Natural killer cell (primary cell): ENCODE measurements at regions not wholly inside any gene's neighbourhood (a gene's known extent, or its start where the extent isn't known, plus 50 kb on each side); places are given as distances from the start of the nearest gene placed in this dataset.

Experiments
- ATAC-seq, 3 donors: fragments of 150-1000 bp in 2 of 3; fragments of 200-7000 bp in 1 of 3; cut with Tn5 transposase; 1 replicate in 1 of 3; 2 replicates in 2 of 3; pipeline ENCODE4 v1.10.0; 2021; ENCODE audit warnings: mild to moderate bottlenecking in 2 of 3, moderate library complexity in 2 of 3
- DNase-seq, 2 donors: peaks; one replicate each; pipeline versions ENCODE4 v3.0.0 to v3.0.0-alpha.2; 2013 to 2021; ENCODE audit warnings: mixed read lengths in 1 of 2
- H3K27ac ChIP-seq: one replicate; pipeline ENCODE4 v1.5.1; 2013; ENCODE audit warnings: mild to moderate bottlenecking, low read length
- H3K27me3 ChIP-seq: one replicate; pipeline ENCODE4 v1.6.1; 2013; ENCODE audit warnings: low read length; ENCODE audit not compliant: control insufficient read depth, insufficient read depth
- H3K36me3 ChIP-seq: one replicate; pipeline ENCODE4 v1.6.1; 2013; ENCODE audit warnings: low read length; ENCODE audit not compliant: control insufficient read depth, insufficient read depth
- H3K4me1 ChIP-seq: one replicate; pipeline ENCODE4 v1.6.1; 2013; ENCODE audit warnings: low read length; ENCODE audit not compliant: control insufficient read depth, insufficient read depth
- H3K4me3 ChIP-seq: one replicate; pipeline ENCODE4 v1.5.1; 2013; ENCODE audit warnings: low read length
- H3K9me3 ChIP-seq: one replicate; pipeline ENCODE4 v1.6.1; 2013; ENCODE audit warnings: low read length; ENCODE audit not compliant: control insufficient read depth, insufficient read depth
- H3K27ac Mint-ChIP-seq, 2 donors: one replicate each; pipeline ENCODE4 v1.8.0; 2022; ENCODE audit warnings: mild to moderate bottlenecking in 2 of 2, mixed read lengths in 2 of 2, moderate library complexity in 1 of 2
- H3K27me3 Mint-ChIP-seq, 2 donors: one replicate each; pipeline ENCODE4 v1.8.0; 2022; ENCODE audit warnings: low read depth in 2 of 2, mixed read lengths in 2 of 2
- H3K36me3 Mint-ChIP-seq: one replicate; pipeline ENCODE4 v1.8.0; 2022; ENCODE audit warnings: mixed read lengths
- H3K4me1 Mint-ChIP-seq, 2 donors: one replicate each; pipeline ENCODE4 v1.8.0; 2022; ENCODE audit warnings: mixed read lengths in 2 of 2
- H3K4me3 Mint-ChIP-seq: one replicate; pipeline ENCODE4 v1.8.0; 2022; ENCODE audit warnings: mild to moderate bottlenecking, moderate library complexity, mixed read lengths
- H3K9me3 Mint-ChIP-seq, 2 donors: one replicate each; pipeline ENCODE4 v1.8.0; 2022; ENCODE audit warnings: mixed read lengths in 2 of 2
- WGBS: methylation state at CpG from one replicate; pipeline ENCODE4 v1.1.7; 2013; ENCODE audit warnings: missing lambda C conversion rate; ENCODE audit not compliant: insufficient coverage; 5-methylcytosine and 5-hydroxymethylcytosine counted together
- intact Hi-C: fragments of 100-400 bp; cut with micrococcal nuclease; formaldehyde crosslinking; loops from one replicate; pipeline ENCODE4 v1.14.2; 2022
- TF ChIP-seq, protein P1 (sequence below): fragments of 200-600 bp; IDR thresholded peaks from one replicate; pipeline ENCODE4 v1.8.0; 2022; ENCODE audit warnings: antibody characterized with exemption

DNA sequence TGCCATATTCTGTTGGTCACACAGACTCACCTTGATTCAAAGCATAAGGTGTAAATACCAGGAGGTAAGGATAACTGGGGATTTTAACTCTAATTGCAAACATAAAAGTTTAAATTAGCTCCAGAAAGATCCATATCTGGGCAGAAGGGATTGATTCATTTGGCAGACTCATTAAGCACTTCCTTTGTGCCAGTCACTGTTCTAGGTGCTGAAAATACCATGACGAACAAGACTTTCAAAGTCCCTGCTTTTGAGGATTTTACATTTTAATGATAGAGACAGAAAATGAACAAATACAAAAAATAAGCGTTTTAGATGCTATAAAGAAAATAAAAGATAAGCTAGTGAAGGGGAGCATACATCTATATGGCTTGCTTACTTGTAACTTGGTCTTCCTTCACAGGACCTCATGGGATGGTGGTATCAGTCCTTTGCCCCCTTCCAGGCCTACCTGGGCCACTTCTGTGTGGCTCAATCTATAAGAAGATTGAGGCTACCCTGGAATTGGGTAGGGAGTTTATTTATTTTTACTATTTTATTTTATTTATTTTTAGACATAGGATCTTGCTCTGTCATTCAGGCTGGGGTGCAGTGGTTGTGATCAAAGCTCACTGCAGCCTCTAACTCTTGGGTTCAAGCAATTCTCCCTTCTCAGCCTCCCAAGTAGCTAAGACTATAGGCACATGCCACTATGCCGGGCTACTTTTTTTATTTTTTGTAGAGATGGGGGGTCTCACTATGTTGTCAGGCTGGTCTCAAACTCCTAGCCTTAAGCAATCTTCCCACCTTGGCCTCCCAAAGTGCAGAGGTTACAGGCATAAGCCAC lies 212.8 kb downstream of the MYCN start:
- no peaks in the 10 kb centered on the region for H3K9me3 ChIP-seq
- no peak overlapping the region for H3K4me3 Mint-ChIP-seq
- no peaks in the 10 kb centered on the region for H3K36me3 ChIP-seq
- no peak for DNase-seq
- no peaks in the 10 kb centered on the region for H3K4me1 ChIP-seq
- H3K4me1 Mint-ChIP-seq: no peaks in the 10 kb centered on the region
- TF ChIP-seq, protein P1, sequence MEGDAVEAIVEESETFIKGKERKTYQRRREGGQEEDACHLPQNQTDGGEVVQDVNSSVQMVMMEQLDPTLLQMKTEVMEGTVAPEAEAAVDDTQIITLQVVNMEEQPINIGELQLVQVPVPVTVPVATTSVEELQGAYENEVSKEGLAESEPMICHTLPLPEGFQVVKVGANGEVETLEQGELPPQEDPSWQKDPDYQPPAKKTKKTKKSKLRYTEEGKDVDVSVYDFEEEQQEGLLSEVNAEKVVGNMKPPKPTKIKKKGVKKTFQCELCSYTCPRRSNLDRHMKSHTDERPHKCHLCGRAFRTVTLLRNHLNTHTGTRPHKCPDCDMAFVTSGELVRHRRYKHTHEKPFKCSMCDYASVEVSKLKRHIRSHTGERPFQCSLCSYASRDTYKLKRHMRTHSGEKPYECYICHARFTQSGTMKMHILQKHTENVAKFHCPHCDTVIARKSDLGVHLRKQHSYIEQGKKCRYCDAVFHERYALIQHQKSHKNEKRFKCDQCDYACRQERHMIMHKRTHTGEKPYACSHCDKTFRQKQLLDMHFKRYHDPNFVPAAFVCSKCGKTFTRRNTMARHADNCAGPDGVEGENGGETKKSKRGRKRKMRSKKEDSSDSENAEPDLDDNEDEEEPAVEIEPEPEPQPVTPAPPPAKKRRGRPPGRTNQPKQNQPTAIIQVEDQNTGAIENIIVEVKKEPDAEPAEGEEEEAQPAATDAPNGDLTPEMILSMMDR: no peak
- H3K27me3 Mint-ChIP-seq: peaks cover 0 to 7% of the 10 kb centered on the region in 2 donors
- no peaks in the 10 kb centered on the region for H3K36me3 Mint-ChIP-seq
- no peak overlapping the region for H3K4me3 ChIP-seq
- H3K27ac Mint-ChIP-seq: no peak overlapping the region
- no peaks in the 10 kb centered on the region for H3K27me3 ChIP-seq
- 83% methylated on average over 2 of the region's 3 CpGs for WGBS
- intact Hi-C loops: no loop called here
- ATAC-seq: no peak
- H3K27ac ChIP-seq: no peak overlapping the region
- no peaks in the 10 kb centered on the region for H3K9me3 Mint-ChIP-seq

DNA sequence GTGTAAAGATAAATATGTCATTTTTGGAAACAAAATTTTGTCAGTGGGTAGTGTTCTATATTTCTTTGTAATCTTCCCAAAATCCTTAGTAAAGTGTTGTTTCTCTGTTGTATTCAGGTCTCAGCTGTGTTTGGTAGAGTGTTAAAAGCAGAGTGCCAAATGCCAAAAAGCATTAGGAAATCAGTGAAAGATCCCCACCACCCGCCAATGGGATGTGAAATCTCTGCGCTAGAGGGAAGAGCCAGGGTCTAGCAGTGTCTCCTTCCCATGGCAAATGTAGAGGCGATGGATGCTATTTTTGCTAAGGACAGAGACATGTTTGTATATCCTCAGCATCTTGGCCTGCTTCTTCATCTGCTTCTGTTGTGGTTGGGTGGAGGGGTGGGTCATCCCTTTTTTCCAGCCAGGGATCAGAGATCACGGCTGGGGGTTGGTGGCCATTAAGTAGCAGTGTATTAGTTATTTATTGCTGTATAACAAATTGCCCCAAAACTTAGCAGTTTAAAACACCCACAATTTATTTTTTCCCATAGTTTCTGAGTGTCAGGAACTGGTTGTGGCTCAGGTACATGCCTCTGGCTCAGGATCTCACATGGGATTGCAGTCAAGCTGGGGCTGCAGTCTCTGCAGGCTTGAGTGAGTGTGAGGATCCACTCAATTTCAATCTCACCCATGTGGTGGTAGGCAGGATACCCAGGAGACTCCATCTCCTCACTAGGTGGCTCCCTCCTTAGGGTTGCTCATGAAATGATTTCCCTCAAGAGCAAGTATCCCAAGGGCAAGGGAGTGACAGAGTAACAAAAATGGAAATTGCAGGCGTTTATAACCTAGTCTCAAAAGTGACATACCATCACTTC lies 211.9 kb downstream of the MYCN start:
- no peak for ATAC-seq
- H3K9me3 ChIP-seq: no peaks in the 10 kb centered on the region
- Mint-ChIP-seq H3K36me3 (no peaks in the 10 kb centered on the region), H3K4me1 (no peaks in the 10 kb centered on the region), H3K27ac (no peak overlapping the region), H3K4me3 (no peak overlapping the region), H3K9me3 (no peaks in the 10 kb centered on the region), H3K27me3 (peaks cover 0 to 7% of the 10 kb centered on the region in 2 donors)
- TF ChIP-seq, protein P1: no peak
- no peaks in the 10 kb centered on the region for H3K36me3 ChIP-seq
- no peak for DNase-seq
- intact Hi-C loops: no loop called here
- H3K4me1 ChIP-seq: no peaks in the 10 kb centered on the region
- H3K27me3 ChIP-seq: no peaks in the 10 kb centered on the region
- no peak overlapping the region for H3K4me3 ChIP-seq
- 92% methylated on average over 4 of the region's 5 CpGs for WGBS
- no peak overlapping the region for H3K27ac ChIP-seq

DNA sequence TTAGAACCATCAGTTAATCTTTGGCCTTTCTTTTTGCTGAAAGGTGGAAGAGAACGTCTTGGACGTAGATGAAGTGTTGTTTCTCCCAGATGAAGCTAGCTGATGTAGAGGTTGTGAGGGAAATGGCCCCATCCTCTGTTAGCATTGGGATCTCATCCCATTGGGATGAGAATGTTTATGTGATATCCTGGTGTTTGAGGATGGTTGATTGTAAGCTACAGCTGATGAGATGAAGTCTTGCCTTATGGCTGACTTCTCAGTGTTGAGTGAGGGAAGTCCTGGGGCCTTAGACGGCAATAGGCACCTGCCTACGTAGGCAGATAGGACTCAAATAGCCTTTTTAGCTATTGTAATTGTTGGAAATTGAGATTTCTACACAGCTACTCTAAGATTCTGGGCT lies 211.3 kb downstream of the MYCN start:
- no peak overlapping the region for H3K4me3 ChIP-seq
- Mint-ChIP-seq H3K4me3 (no peak overlapping the region), H3K27me3 (peaks cover 0 to 7% of the 10 kb centered on the region in 2 donors), H3K9me3 (no peaks in the 10 kb centered on the region), H3K4me1 (no peaks in the 10 kb centered on the region), H3K27ac (no peak overlapping the region), H3K36me3 (no peaks in the 10 kb centered on the region)
- TF ChIP-seq, protein P1: no peak
- ATAC-seq (no peak), DNase-seq (no peak)
- H3K27me3 ChIP-seq: no peaks in the 10 kb centered on the region
- H3K4me1 ChIP-seq: no peaks in the 10 kb centered on the region
- H3K36me3 ChIP-seq: no peaks in the 10 kb centered on the region
- H3K27ac ChIP-seq: no peak overlapping the region
- no peaks in the 10 kb centered on the region for H3K9me3 ChIP-seq
- WGBS: 90% methylated on average over 4 of the region's 4 CpGs
- intact Hi-C loops: no loop called here
